HCT116 (cell line): ENCODE measurements at regions not wholly inside any gene's neighbourhood (a gene's known extent, or its start where the extent isn't known, plus 50 kb on each side); places are given as distances from the start of the nearest gene placed in this dataset.

Experiments
- EZH2 ChIP-seq: fragments of 200-600 bp; sonication (generic); IDR thresholded peaks from 2 replicates; pipeline ENCODE4 v1.6.1; 2017; ENCODE audit warnings: antibody characterized with exemption, mixed run types
- EZH2phosphoT487 ChIP-seq: fragments of 200-600 bp; IDR thresholded peaks from 2 replicates; pipeline ENCODE4 v1.6.1; 2018; ENCODE audit warnings: antibody characterized with exemption, borderline replicate concordance
- POLR2A ChIP-seq: IDR thresholded peaks from 2 replicates; pipeline ENCODE4 v1.7.0; 2011; ENCODE audit warnings: borderline replicate concordance; ENCODE audit not compliant: insufficient read depth, insufficient read length; ENCODE audit errors: extremely low read depth
- POLR2AphosphoS5 ChIP-seq: IDR thresholded peaks from 2 replicates; pipeline ENCODE4 v1.6.1; 2011; ENCODE audit warnings: mild to moderate bottlenecking, low read depth, low read length, moderate library complexity
- SIN3A ChIP-seq: IDR thresholded peaks from 2 replicates; pipeline ENCODE4 v1.6.1; 2012; ENCODE audit warnings: low read depth
- TCF7L2 ChIP-seq: IDR thresholded peaks from 2 replicates; pipeline ENCODE4 v1.7.0; 2011; ENCODE audit warnings: borderline replicate concordance, inconsistent platforms; ENCODE audit not compliant: insufficient read depth, insufficient read length; ENCODE audit errors: extremely low read depth
- ZFX ChIP-seq: fragments of 450-650 bp; IDR thresholded peaks from 2 replicates; pipeline ENCODE4 v1.6.1; 2017
- TF ChIP-seq, protein P1 (sequence below), 3 experiments: fragments of 200-600 bp in 1 of 3; sonication (generic) in 1 of 3; IDR thresholded peaks in 2 of 3; conservative IDR thresholded peaks in 1 of 3; 2 replicates each; pipeline ENCODE4 v1.5.1; 2012 to 2017; ENCODE audit warnings: low read depth in 2 of 3, low read length in 2 of 3, antibody characterized with exemption in 1 of 3, borderline replicate concordance in 1 of 3, control low read depth in 1 of 3, mild to moderate bottlenecking in 1 of 3, mixed read lengths in 1 of 3, mixed run types in 1 of 3, moderate library complexity in 1 of 3; ENCODE audit not compliant: insufficient read depth in 1 of 3
- TF ChIP-seq, protein P2 (sequence below): IDR thresholded peaks from 2 replicates; pipeline ENCODE4 v1.6.1; 2012; ENCODE audit warnings: low read depth

DNA sequence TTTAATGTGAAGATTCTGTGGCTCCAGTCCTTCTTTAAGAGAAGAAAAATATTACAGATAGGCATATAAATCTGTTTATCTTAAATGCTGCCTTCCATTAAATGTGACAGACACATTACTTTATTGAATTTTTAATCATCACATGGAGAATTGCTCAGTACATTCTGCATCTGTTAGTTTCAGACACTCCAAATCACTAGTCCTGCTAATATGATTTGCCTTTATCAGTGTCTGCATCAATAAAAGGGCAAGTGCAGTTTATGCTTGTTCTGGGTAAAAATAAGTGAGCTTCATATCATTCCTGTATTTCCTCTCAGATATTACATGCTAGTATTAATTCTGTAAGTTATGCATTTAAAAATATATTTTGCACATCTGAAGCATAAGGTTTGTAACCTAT, 666.4 kb downstream of the TECRL start:
- TF ChIP-seq, protein P1, sequence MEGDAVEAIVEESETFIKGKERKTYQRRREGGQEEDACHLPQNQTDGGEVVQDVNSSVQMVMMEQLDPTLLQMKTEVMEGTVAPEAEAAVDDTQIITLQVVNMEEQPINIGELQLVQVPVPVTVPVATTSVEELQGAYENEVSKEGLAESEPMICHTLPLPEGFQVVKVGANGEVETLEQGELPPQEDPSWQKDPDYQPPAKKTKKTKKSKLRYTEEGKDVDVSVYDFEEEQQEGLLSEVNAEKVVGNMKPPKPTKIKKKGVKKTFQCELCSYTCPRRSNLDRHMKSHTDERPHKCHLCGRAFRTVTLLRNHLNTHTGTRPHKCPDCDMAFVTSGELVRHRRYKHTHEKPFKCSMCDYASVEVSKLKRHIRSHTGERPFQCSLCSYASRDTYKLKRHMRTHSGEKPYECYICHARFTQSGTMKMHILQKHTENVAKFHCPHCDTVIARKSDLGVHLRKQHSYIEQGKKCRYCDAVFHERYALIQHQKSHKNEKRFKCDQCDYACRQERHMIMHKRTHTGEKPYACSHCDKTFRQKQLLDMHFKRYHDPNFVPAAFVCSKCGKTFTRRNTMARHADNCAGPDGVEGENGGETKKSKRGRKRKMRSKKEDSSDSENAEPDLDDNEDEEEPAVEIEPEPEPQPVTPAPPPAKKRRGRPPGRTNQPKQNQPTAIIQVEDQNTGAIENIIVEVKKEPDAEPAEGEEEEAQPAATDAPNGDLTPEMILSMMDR (IDR thresholded peaks at IDR 0.05 in 2 of 3, conservative IDR thresholded peaks at IDR 0.05 in 1 of 3; ENCODE audit: borderline replicate concordance in 1 of 3, insufficient read depth in 1 of 3, low read depth in 2 of 3, low read length in 2 of 3), result no peak
- TF ChIP-seq, protein P2, sequence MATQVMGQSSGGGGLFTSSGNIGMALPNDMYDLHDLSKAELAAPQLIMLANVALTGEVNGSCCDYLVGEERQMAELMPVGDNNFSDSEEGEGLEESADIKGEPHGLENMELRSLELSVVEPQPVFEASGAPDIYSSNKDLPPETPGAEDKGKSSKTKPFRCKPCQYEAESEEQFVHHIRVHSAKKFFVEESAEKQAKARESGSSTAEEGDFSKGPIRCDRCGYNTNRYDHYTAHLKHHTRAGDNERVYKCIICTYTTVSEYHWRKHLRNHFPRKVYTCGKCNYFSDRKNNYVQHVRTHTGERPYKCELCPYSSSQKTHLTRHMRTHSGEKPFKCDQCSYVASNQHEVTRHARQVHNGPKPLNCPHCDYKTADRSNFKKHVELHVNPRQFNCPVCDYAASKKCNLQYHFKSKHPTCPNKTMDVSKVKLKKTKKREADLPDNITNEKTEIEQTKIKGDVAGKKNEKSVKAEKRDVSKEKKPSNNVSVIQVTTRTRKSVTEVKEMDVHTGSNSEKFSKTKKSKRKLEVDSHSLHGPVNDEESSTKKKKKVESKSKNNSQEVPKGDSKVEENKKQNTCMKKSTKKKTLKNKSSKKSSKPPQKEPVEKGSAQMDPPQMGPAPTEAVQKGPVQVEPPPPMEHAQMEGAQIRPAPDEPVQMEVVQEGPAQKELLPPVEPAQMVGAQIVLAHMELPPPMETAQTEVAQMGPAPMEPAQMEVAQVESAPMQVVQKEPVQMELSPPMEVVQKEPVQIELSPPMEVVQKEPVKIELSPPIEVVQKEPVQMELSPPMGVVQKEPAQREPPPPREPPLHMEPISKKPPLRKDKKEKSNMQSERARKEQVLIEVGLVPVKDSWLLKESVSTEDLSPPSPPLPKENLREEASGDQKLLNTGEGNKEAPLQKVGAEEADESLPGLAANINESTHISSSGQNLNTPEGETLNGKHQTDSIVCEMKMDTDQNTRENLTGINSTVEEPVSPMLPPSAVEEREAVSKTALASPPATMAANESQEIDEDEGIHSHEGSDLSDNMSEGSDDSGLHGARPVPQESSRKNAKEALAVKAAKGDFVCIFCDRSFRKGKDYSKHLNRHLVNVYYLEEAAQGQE, result no peak
- no peak for TF ChIP-seq EZH2phosphoT487
- TF ChIP-seq POLR2AphosphoS5, result no peak
- TF ChIP-seq POLR2A, result no peak
- no peak for TF ChIP-seq ZFX
- TF ChIP-seq EZH2, result no peak
- TF ChIP-seq TCF7L2, result no peak
- TF ChIP-seq SIN3A, result no peak
